ENCODE measurements at regions not wholly inside any gene's neighbourhood (a gene's known extent, or its start where the extent isn't known, plus 50 kb on each side); places are given as distances from the start of the nearest gene placed in this dataset.
A peak's percentile ranks its signal among the peaks of the same experiment; 100 is the strongest.
"Not testable (repeated sequence)": the region's sequence is repeated elsewhere in the genome, so short reads cannot be mapped to it uniquely, and the experiment has no call there.

DNA sequence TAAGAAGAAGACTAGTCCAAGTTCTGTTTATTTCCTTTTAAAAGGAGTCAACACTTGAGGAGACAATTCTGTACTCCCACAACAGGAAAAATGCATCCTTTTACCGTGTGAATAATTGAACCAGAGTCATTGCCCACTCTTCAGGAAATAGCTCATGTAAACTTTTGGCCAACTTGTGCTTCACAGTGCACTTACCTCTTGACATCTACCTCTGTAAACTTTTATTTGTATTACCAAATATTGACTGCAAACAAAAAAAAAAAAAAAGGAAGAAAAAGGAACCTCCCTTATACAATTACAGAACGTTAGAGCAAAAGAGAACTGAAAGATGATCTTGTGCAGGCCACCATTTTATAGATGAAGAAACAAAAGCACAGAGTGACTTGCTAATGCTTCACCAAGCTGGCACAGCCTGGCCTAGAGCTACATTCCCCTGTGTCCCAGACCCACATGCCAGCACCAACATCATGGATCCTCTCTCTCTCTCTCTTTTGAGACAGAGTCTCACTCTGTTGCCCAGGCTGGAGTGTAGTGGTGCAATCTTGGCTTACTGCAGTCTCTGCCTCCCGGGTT, 107.3 kb upstream of the NBPF19 start:
- H3K4me3 Mint-ChIP-seq (ENCODE audit: low read depth, unreplicated experiment); H3K27me3 Mint-ChIP-seq (ENCODE audit: unreplicated experiment); BruUV-seq (replicated peaks); H3K36me3 Mint-ChIP-seq (ENCODE audit: insufficient read depth, unreplicated experiment); intact Hi-C loops (cut with micrococcal nuclease; ENCODE audit: unreplicated experiment); H3K27ac Mint-ChIP-seq (ENCODE audit: unreplicated experiment); CTCF ChIA-PET; H3K4me1 Mint-ChIP-seq (ENCODE audit: low read depth, unreplicated experiment); H3K9me3 Mint-ChIP-seq (ENCODE audit: low read depth, unreplicated experiment); DNase-seq: not testable (repeated sequence)

DNA sequence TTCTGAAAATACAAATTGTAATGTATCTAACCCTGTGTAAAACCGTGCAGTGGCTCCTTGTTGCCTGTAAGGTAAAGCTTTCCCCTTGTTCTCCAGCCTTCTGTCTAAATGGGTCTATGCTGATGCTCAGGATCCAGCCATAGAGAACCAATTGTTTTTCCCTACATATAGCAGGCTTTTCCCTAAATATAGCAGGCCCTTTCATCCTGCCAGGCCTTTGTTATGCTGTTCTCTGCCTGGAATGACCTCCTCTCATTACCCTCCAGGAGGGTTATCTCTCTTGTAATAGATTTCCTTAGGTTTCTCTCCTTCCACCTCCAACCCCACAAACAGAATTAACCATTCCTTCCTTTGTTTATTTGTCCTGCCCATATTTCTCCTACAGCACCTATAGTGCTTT, 106.5 kb upstream of the NBPF19 start:
- intact Hi-C loops (cut with micrococcal nuclease; ENCODE audit: unreplicated experiment); H3K4me3 Mint-ChIP-seq (ENCODE audit: low read depth, unreplicated experiment); CTCF ChIA-PET; H3K4me1 Mint-ChIP-seq (ENCODE audit: low read depth, unreplicated experiment); H3K36me3 Mint-ChIP-seq (ENCODE audit: insufficient read depth, unreplicated experiment); DNase-seq; H3K9me3 Mint-ChIP-seq (ENCODE audit: low read depth, unreplicated experiment); BruUV-seq (replicated peaks); H3K27ac Mint-ChIP-seq (ENCODE audit: unreplicated experiment); H3K27me3 Mint-ChIP-seq (ENCODE audit: unreplicated experiment): not testable (repeated sequence)

DNA sequence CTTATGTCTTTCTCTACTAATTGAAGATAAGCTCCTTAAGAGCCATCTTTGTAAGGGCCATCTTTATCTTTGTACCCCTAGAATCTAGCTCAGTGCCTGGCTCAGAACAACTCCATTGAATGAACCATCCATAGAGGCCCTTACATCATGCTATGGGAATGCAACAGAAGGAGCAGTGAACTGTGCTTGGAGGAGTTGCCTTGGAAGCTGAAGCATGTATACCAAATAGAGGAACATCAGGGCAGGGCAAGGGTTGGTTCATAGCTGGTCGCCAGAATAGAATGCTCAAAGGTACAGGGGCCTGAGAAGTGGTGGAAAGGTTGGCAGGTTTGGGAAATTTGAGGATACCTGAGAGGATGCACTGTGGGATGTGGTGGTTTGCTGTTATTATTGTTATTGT, 105.8 kb upstream of the NBPF19 start:
- H3K9me3 Mint-ChIP-seq (ENCODE audit: low read depth, unreplicated experiment); BruUV-seq (replicated peaks); H3K27me3 Mint-ChIP-seq (ENCODE audit: unreplicated experiment); H3K4me1 Mint-ChIP-seq (ENCODE audit: low read depth, unreplicated experiment); CTCF ChIA-PET; intact Hi-C loops (cut with micrococcal nuclease; ENCODE audit: unreplicated experiment); DNase-seq; H3K36me3 Mint-ChIP-seq (ENCODE audit: insufficient read depth, unreplicated experiment); H3K4me3 Mint-ChIP-seq (ENCODE audit: low read depth, unreplicated experiment); H3K27ac Mint-ChIP-seq (ENCODE audit: unreplicated experiment): not testable (repeated sequence)

DNA sequence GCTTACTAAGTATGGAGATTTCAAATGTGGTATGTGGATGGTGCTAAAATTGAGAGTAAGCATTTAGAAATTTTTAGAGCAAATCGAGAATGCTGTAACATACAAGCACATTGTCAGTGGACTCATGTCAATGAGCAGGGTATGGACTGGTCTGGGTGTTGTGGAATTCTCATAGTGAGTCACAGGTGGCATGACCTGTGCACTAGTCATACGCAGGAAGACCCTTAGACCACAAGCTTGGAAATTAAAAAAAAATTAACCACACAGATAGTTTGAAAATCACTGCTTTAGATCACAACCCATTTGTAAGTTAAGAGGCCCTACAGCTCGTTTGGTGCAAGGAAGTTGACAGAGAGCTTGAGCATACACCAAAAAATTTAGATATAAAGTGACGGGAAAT, 102.9 kb upstream of the NBPF19 start:
- H3K4me1 Mint-ChIP-seq (ENCODE audit: low read depth, unreplicated experiment); H3K36me3 Mint-ChIP-seq (ENCODE audit: insufficient read depth, unreplicated experiment); H3K27ac Mint-ChIP-seq (ENCODE audit: unreplicated experiment); H3K27me3 Mint-ChIP-seq (ENCODE audit: unreplicated experiment); BruUV-seq (replicated peaks); CTCF ChIA-PET; DNase-seq; H3K4me3 Mint-ChIP-seq (ENCODE audit: low read depth, unreplicated experiment); H3K9me3 Mint-ChIP-seq (ENCODE audit: low read depth, unreplicated experiment); intact Hi-C loops (cut with micrococcal nuclease; ENCODE audit: unreplicated experiment): not testable (repeated sequence)

DNA sequence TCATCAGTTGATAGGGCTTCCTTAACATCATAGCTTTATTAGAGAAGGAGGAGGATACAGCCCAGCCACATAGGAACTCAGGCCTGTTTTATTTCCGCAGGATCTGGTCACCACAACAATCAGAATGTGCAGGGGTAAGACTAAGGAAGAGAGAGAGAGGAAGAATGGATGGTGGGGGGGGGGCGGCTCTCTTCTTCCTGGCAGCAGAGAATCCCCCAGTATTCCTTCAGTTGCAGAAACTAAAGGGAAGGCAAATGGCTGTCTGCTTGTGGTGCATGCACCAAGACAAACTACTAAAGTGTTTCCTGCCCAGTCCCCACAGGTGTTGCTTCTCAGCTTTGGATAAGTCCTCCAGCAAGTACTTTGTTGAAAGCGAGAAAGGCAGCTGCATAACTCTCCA, 96.4 kb upstream of the NBPF19 start:
- intact Hi-C loops (cut with micrococcal nuclease; ENCODE audit: unreplicated experiment); H3K27me3 Mint-ChIP-seq (ENCODE audit: unreplicated experiment); H3K27ac Mint-ChIP-seq (ENCODE audit: unreplicated experiment); H3K36me3 Mint-ChIP-seq (ENCODE audit: insufficient read depth, unreplicated experiment); H3K4me1 Mint-ChIP-seq (ENCODE audit: low read depth, unreplicated experiment); DNase-seq; BruUV-seq (replicated peaks); H3K4me3 Mint-ChIP-seq (ENCODE audit: low read depth, unreplicated experiment); CTCF ChIA-PET; H3K9me3 Mint-ChIP-seq (ENCODE audit: low read depth, unreplicated experiment): not testable (repeated sequence)

DNA sequence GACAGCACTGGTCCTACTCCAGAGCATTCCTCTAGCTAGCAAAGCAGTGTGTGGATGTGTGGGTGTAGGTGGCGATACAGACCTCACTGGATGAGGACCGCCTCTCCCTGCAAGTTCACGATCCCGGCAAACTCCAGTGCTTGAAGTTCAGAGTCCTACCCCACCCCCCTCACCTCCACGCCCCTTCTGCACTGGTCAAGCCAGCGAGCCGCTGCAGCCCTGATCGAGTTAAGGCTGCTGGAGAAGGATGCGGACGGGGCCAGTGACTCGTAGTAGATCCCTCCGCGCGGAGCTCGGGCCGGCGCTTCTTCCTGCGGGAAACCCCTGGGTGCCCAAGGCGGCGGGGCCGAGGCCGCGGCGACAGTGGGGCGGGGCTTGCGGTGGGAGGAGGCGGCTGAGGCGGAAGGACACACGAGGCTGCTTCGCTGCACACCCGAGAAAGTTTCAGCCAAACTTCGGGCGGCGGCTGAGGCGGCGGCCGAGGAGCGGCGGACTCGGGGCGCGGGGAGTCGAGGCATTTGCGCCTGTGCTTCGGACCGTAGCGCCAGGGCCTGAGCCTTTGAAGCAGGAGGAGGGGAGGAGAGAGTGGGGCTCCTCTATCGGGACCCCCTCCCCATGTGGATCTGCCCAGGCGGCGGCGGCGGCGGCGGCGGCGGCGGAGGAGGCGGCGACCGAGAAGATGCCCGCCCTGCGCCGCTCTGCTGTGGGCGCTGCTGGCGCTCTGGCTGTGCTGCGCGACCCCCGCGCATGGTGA, 84.5 kb upstream of the NBPF19 start:
- H3K4me1 Mint-ChIP-seq (ENCODE audit: low read depth, unreplicated experiment); H3K9me3 Mint-ChIP-seq (ENCODE audit: low read depth, unreplicated experiment); H3K36me3 Mint-ChIP-seq (ENCODE audit: insufficient read depth, unreplicated experiment); CTCF ChIA-PET; BruUV-seq (replicated peaks); H3K27ac Mint-ChIP-seq (ENCODE audit: unreplicated experiment); intact Hi-C loops (cut with micrococcal nuclease; ENCODE audit: unreplicated experiment); H3K27me3 Mint-ChIP-seq (ENCODE audit: unreplicated experiment): not testable (repeated sequence)
- H3K4me3 Mint-ChIP-seq (ENCODE audit: low read depth, unreplicated experiment): peak overlapping the region; percentile 68
- DNase-seq: peak; percentile 78

DNA sequence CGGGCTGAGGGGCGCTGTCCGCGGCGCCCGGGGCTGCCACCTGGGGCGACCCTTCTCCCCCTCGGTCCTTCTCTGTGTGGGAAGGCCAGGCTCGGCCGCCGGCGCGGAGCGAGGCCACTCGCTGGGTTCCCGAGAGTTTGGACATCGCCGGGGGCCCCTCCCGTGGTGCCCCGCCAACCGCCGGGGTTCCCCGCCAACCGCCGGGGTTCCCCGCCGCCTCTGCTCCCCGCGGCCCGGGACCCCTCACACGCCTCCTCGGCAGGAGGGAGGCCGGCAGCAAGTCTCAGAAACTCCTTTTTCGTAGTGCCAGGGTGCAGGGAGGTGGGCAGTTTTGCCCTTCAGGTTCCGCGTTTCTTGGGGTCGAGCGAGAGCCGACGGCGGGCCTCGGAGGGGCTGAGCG, 83.9 kb upstream of the NBPF19 start:
- H3K27ac Mint-ChIP-seq (ENCODE audit: unreplicated experiment); H3K27me3 Mint-ChIP-seq (ENCODE audit: unreplicated experiment); H3K9me3 Mint-ChIP-seq (ENCODE audit: low read depth, unreplicated experiment); CTCF ChIA-PET; DNase-seq; BruUV-seq (replicated peaks); H3K4me1 Mint-ChIP-seq (ENCODE audit: low read depth, unreplicated experiment); intact Hi-C loops (cut with micrococcal nuclease; ENCODE audit: unreplicated experiment); H3K36me3 Mint-ChIP-seq (ENCODE audit: insufficient read depth, unreplicated experiment): not testable (repeated sequence)
- H3K4me3 Mint-ChIP-seq (ENCODE audit: low read depth, unreplicated experiment): peak overlapping the region; percentile 68

DNA sequence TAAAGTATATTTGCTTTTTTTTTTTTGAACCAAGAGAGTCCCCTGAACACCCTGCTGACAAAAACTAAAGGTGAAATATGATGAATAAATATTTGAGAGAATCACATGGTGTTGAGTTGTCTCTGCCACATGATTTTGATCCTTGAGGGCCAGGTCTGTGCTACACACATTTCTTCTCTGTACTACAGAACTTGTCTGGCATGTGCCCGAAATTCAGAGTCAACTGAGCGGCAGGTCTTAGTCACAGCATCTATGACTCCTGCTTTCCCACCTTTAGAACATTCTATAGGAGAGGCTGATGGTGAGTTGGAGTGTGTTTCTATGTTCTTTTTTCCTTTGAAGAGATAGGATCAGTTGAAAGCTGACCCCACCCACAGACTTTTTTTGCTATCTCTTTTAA, 79.0 kb upstream of the NBPF19 start:
- H3K27ac Mint-ChIP-seq (ENCODE audit: unreplicated experiment); H3K9me3 Mint-ChIP-seq (ENCODE audit: low read depth, unreplicated experiment); CTCF ChIA-PET; H3K27me3 Mint-ChIP-seq (ENCODE audit: unreplicated experiment); intact Hi-C loops (cut with micrococcal nuclease; ENCODE audit: unreplicated experiment); BruUV-seq (replicated peaks); H3K36me3 Mint-ChIP-seq (ENCODE audit: insufficient read depth, unreplicated experiment); H3K4me3 Mint-ChIP-seq (ENCODE audit: low read depth, unreplicated experiment); DNase-seq: not testable (repeated sequence)
- H3K4me1 Mint-ChIP-seq (ENCODE audit: low read depth, unreplicated experiment): peaks cover 15% of the 10 kb centered on the region

DNA sequence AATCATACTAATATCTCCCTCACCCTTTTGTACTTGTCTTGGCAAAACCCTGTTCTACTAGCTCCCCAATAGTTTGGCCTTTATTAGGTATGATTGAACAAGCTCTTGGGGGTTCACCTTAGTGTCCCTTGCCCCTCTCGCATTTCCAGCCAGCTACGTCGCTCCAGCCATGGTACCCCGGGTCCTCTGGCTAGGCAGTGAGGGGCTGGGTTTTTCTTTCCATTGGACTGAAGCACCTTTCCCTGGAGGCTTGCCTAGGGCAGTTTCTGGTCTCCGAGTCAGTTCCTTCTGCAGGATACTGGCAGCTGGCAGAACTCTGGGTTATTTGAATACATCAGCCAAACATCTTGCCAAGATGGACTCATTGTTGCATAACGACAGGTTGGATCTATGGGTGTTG, 76.3 kb upstream of the NBPF19 start:
- BruUV-seq (replicated peaks); H3K36me3 Mint-ChIP-seq (ENCODE audit: insufficient read depth, unreplicated experiment); CTCF ChIA-PET; H3K27me3 Mint-ChIP-seq (ENCODE audit: unreplicated experiment); H3K9me3 Mint-ChIP-seq (ENCODE audit: low read depth, unreplicated experiment); DNase-seq; intact Hi-C loops (cut with micrococcal nuclease; ENCODE audit: unreplicated experiment): not testable (repeated sequence)
- Mint-ChIP-seq H3K27ac (ENCODE audit: unreplicated experiment) (peak overlapping the region; percentile 67), H3K4me3 (ENCODE audit: low read depth, unreplicated experiment) (peak overlapping the region; percentile 41), H3K4me1 (ENCODE audit: low read depth, unreplicated experiment) (peaks cover 15% of the 10 kb centered on the region)

DNA sequence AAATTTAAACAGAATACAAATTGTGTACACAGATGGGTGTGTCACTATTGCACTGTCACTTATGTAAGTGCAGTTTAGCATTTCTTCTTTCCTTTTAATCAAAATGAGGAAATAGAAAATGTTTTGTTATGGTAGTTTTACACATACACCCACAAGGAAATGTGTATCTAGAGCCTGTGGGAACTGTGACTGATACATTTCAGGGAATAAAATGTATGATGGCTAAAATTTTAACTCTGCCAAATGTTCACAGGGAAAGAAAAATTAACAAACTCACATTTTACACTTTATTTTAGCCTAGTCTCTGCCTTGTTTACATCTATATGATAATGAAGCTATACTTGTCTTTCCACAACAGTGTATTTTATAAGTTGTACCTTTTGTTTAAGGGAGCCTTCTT, 66.4 kb upstream of the NBPF19 start:
- BruUV-seq (replicated peaks); CTCF ChIA-PET; DNase-seq; H3K9me3 Mint-ChIP-seq (ENCODE audit: low read depth, unreplicated experiment); H3K27me3 Mint-ChIP-seq (ENCODE audit: unreplicated experiment); H3K36me3 Mint-ChIP-seq (ENCODE audit: insufficient read depth, unreplicated experiment); H3K27ac Mint-ChIP-seq (ENCODE audit: unreplicated experiment); intact Hi-C loops (cut with micrococcal nuclease; ENCODE audit: unreplicated experiment); H3K4me3 Mint-ChIP-seq (ENCODE audit: low read depth, unreplicated experiment); H3K4me1 Mint-ChIP-seq (ENCODE audit: low read depth, unreplicated experiment): not testable (repeated sequence)

Data from Calu3 (cell line).